Stimulated activated CD4-positive, alpha-beta T cell treated with anti-CD3 and anti-CD28 coated beads, Interleukin-4, amount 100 ng/mL, for 1 hour (primary cell): ENCODE measurements at regions not wholly inside any gene's neighbourhood (a gene's known extent, or its start where the extent isn't known, plus 50 kb on each side); places are given as distances from the start of the nearest gene placed in this dataset.

ENCODE experiments used
- DNase-seq: peaks from one replicate; pipeline ENCODE4 v3.0.0-alpha.2; 2020

DNA sequence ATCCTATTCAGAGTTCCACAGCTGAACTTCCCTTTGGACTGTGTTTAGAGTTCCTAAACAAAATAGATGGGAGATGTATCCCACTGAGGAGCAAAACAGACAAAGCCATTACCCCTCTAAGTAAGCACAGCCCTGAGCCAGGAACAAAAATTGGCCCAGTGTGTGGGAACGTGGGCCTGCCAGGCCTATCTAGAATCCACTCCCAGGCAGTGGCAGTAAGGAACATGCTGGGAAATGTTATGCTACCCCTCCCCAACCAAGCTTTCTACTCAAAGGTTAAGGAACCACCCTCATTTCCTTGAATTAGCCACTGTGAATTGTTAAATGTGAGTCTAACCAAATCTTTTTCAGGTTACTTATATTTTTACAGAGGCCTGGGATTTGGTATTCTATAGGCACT, 405.1 kb upstream of the PTGER4 start:
- no peak for DNase-seq

- no peak for DNase-seq
These were observed 405.8 kb upstream of the PTGER4 start for GRCh38 chr5:40273936-40274335.

- no peak for DNase-seq
These were observed 408.2 kb upstream of the PTGER4 start for GRCh38 chr5:40271476-40271875.

DNA sequence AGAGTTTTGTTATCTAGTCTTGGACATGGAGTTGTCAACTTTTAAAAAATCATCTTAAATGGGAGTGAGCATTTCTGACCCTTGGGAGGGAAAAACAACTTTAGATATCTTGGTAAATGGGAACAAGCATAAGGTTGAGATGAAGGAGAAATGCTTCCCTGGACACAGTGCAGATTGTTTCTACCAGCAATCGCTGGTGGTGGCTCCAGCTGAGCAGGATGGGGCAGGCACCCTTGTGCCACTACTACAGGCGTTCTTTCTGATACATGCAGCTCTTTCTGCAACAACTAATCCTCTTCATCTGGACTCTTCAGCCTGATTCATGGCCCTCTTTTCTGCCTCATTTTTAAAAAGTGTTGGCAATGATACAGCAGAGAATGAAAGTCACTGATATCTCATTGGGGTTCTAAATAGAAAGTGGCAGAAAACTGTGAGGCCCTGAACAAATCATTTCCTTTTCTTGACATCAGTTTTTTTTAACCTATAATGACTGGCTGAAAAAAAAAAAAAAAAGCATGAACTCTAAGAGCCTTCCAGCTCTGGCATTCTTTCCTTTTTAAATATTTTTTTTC, 409.4 kb upstream of the PTGER4 start:
- no peak for DNase-seq

DNA sequence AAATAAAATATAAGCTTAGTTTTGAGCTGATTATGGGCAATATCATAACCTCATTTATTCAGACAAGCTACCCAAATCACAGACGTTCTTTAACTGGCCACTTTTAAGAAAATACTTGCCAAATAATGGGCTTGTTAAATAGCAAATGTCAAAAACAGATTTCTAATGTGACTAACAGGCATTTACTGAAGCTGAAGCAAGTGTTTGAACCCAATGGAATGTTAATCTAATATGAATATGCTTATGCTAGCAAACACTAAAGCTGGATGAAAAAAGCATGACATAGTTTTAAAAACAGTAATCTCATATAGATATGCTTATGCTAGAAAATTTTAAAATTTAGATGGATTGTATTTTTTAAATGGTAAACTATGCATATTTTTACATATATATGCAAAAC, 411.6 kb upstream of the PTGER4 start:
- DNase-seq = no peak

DNA sequence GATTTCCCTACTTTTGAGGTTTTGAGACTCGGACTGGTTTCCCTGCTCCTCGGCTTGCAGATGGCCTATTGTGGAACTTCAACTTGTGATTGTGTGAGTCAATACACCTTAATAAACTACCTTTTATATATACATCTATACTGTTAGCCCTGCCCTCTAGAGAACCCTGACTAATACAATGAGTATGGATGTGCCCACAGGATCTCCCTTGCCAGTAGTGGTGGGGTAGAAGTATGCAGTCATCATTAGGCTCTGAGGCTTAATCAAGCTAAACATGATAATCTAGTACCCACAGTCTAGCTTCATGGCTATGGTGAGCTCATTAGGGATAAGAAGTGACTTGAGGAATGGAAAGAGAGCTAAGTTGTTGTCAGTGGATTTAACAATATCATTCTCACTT, 412.8 kb upstream of the PTGER4 start:
- DNase-seq = no peak

GRCh38 chr5:40261984-40262383, 417.7 kb upstream of the PTGER4 start:
- DNase-seq = no peak

- no peak for DNase-seq
These were observed 419.4 kb upstream of the PTGER4 start for GRCh38 chr5:40260361-40260760.

- no peak for DNase-seq
These were observed 421.5 kb upstream of the PTGER4 start for GRCh38 chr5:40258222-40258621.

- no peak for DNase-seq
These were observed 439.0 kb upstream of the PTGER4 start for GRCh38 chr5:40240671-40241070.

GRCh38 chr5:40240111-40240510, 439.6 kb upstream of the PTGER4 start:
- DNase-seq = peak; percentile 19

- no peak for DNase-seq
These were observed 441.5 kb upstream of the PTGER4 start for GRCh38 chr5:40238066-40238745.

GRCh38 chr5:40235471-40236400, 444.0 kb upstream of the PTGER4 start:
- DNase-seq = no peak

DNA sequence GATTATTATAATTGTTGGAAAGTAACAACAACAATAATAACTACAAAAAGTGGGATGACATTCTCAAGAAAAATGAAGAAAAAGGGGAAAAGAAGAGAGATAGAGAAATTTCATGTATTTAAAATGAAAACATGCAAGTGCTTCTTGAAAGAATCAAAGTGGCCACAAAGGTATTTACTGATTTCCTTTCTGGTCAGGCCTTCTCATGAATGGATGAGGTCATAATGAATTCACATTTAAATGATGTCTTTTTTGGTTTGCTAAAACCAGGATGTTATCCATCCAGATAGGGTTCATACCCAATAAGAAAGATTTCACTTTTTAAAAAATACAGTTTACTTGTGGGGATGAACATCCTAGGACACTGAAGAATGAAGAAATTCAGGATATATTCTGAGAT, 446.4 kb upstream of the PTGER4 start:
- DNase-seq = no peak

- no peak for DNase-seq
These were observed 451.8 kb upstream of the PTGER4 start for GRCh38 chr5:40227931-40228330.

- DNase-seq = no peak
These were observed 452.3 kb upstream of the PTGER4 start for GRCh38 chr5:40227366-40227765.

GRCh38 chr5:40226906-40227305, 452.8 kb upstream of the PTGER4 start:
- no peak for DNase-seq

DNA sequence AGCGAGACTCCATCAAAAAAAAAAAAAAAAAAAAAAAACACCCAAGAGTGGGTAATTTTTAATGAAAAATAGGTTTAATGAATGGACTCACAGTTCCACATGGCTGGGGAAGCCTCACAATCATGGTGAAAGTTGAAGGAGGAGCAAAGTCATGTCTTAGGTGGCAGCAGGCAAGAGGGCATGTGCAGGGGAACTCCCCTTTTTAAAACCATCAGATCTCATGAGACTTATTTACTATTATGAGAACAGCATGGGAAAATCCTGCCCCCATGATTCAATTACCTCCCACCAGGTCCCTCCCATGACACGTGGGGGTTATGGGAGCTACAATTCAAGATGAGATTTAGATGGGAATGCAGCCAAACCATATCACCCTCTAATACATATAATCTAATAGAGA, 454.6 kb upstream of the PTGER4 start:
- DNase-seq = peak; percentile 31

GRCh38 chr5:40224421-40224820, 455.3 kb upstream of the PTGER4 start:
- no peak for DNase-seq

DNA sequence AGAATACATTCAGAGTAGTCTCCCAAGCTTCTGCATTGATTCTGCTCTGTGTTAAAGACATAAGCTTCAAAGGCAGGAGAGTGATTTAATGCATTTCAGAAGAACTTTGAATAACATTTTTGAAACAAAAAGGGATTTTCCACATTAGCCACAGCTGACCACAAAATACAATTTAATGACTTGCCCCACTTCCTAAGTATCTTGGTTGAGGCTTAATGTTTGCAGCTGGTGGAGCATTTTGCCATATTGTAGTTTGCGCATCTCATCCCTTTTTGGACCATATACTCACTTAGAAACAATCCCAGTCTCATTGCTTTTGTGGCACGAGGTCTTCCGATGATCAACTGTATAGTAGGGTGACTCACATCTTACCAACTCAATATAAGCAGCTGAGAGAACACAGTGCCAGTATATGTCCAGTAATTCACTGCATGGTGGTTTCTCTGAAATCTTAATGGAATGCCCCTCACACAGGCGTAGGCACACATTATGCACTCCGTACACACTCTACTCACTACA, 455.8 kb upstream of the PTGER4 start:
- peak; percentile 12 for DNase-seq

GRCh38 chr5:40221796-40222195, 457.9 kb upstream of the PTGER4 start:
- no peak for DNase-seq

DNA sequence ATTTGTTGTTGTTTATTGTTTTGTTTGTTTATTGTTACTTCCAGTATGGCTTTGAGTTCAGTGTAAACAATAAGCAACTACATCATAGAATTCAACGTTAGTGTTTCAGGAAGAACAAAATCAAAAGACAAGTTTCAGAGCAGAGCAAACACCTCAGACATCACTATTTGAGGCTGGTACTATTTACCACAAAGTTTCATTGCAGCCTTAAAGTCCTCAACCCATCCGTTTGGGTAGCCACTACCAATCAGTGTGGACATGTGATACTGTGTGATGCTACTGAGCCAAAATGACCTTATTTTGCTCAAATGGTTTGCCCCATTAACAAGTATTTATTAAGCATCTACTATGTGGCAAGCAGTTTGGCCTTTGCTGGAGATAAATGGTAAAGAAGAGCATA, 458.5 kb upstream of the PTGER4 start:
- DNase-seq = no peak

GRCh38 chr5:40220260-40220659, 459.5 kb upstream of the PTGER4 start:
- no peak for DNase-seq

GRCh38 chr5:40217553-40217952, 462.2 kb upstream of the PTGER4 start:
- DNase-seq = no peak
